Activated CD4-positive, alpha-beta T cell treated with anti-CD3 and anti-CD28 coated beads, Interleukin-2, amount 50 U/mL, for 24 hours (primary cell): ENCODE measurements at regions not wholly inside any gene's neighbourhood (a gene's known extent, or its start where the extent isn't known, plus 50 kb on each side); places are given as distances from the start of the nearest gene placed in this dataset.

Experiments used
- DNase-seq, 2 donors: peaks; one replicate each; pipeline ENCODE4 v3.0.0-alpha.2; 2020; ENCODE audit warnings: low read depth in 1 of 2, low spot score in 1 of 2

GRCh38 chr9:106634183-106634582, 228.8 kb upstream of the ZNF462 start:
- no peak for DNase-seq

- no peak for DNase-seq
Observed at GRCh38 chr9:106634641-106635040, 228.3 kb upstream of the ZNF462 start.

- DNase-seq, result no peak
Observed at GRCh38 chr9:106637486-106637885, 225.5 kb upstream of the ZNF462 start.

GRCh38 chr9:106639873-106640568, 222.9 kb upstream of the ZNF462 start:
- DNase-seq, result no peak

GRCh38 chr9:106643211-106643930, 219.6 kb upstream of the ZNF462 start:
- DNase-seq, result no peak

GRCh38 chr9:106644661-106645060, 218.3 kb upstream of the ZNF462 start:
- DNase-seq, result no peak

GRCh38 chr9:106648799-106649198, 214.2 kb upstream of the ZNF462 start:
- no peak for DNase-seq

- no peak for DNase-seq
Observed at GRCh38 chr9:106649664-106650063, 213.3 kb upstream of the ZNF462 start.

- DNase-seq, result no peak
Observed at GRCh38 chr9:106653213-106653612, 209.8 kb upstream of the ZNF462 start.

- no peak for DNase-seq
Observed at GRCh38 chr9:106655966-106656365, 207.0 kb upstream of the ZNF462 start.

GRCh38 chr9:106657926-106658325, 205.0 kb upstream of the ZNF462 start:
- DNase-seq, result no peak

GRCh38 chr9:106668534-106668933, 194.4 kb upstream of the ZNF462 start:
- DNase-seq, result no peak

GRCh38 chr9:106669835-106670234, 193.1 kb upstream of the ZNF462 start:
- no peak for DNase-seq

- no peak for DNase-seq
Observed at GRCh38 chr9:106670418-106670817, 192.5 kb upstream of the ZNF462 start.

- no peak for DNase-seq
Observed at GRCh38 chr9:106675780-106676179, 187.2 kb upstream of the ZNF462 start.

GRCh38 chr9:106677374-106677773, 185.6 kb upstream of the ZNF462 start:
- no peak for DNase-seq

- DNase-seq, result no peak
Observed at GRCh38 chr9:106677830-106678229, 185.1 kb upstream of the ZNF462 start.

- no peak for DNase-seq
Observed at GRCh38 chr9:106678273-106678672, 184.7 kb upstream of the ZNF462 start.

- DNase-seq, result no peak
Observed at GRCh38 chr9:106682420-106682819, 180.5 kb upstream of the ZNF462 start.

- DNase-seq, result no peak
Observed at GRCh38 chr9:106683454-106683853, 179.5 kb upstream of the ZNF462 start.

GRCh38 chr9:106684940-106685695, 177.8 kb upstream of the ZNF462 start:
- no peak for DNase-seq

GRCh38 chr9:106689089-106689488, 173.9 kb upstream of the ZNF462 start:
- no peak for DNase-seq
